Gastrocnemius medialis (tissue), 4 donors: ENCODE measurements at regions not wholly inside any gene's neighbourhood (a gene's known extent, or its start where the extent isn't known, plus 50 kb on each side); places are given as distances from the start of the nearest gene placed in this dataset.

Experiments used
- POLR2A ChIP-seq, 2 donors: fragments of 450-650 bp; IDR thresholded peaks; one replicate each; pipeline ENCODE4 v1.6.1; 2017; ENCODE audit warnings: antibody characterized with exemption in 2 of 2, mild to moderate bottlenecking in 2 of 2, moderate library complexity in 2 of 2
- TF ChIP-seq, protein P1 (sequence below), 5 experiments: fragments of 450-650 bp in 3 of 5; fragments of 200-600 bp in 2 of 5; sonication (generic) in 2 of 5; IDR thresholded peaks in 4 of 5; conservative IDR thresholded peaks in 1 of 5; 1 replicate in 4 of 5; 2 replicates in 1 of 5; pipeline ENCODE4 v1.5.1; 2016 to 2019; ENCODE audit warnings: antibody characterized with exemption in 5 of 5, mild to moderate bottlenecking in 3 of 5, moderate library complexity in 3 of 5

DNA sequence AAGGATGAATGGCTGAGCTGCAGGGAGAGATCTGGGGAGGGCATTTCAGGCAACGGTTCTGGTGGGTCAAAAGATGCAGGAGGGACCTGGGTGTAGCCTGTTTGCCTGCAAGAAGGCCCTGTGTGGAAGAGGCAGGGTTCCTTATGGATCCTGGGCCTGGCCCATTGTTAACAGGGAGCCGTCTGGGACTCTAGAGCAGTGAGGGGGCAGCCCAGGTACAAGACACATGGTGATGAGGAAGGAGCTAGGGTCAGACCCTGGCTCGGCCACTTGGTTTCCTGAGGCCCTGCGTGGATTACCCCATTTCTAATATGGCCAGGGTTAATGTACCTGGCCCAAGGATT, 124.9 kb downstream of the GLI2 start:
- TF ChIP-seq, protein P1, sequence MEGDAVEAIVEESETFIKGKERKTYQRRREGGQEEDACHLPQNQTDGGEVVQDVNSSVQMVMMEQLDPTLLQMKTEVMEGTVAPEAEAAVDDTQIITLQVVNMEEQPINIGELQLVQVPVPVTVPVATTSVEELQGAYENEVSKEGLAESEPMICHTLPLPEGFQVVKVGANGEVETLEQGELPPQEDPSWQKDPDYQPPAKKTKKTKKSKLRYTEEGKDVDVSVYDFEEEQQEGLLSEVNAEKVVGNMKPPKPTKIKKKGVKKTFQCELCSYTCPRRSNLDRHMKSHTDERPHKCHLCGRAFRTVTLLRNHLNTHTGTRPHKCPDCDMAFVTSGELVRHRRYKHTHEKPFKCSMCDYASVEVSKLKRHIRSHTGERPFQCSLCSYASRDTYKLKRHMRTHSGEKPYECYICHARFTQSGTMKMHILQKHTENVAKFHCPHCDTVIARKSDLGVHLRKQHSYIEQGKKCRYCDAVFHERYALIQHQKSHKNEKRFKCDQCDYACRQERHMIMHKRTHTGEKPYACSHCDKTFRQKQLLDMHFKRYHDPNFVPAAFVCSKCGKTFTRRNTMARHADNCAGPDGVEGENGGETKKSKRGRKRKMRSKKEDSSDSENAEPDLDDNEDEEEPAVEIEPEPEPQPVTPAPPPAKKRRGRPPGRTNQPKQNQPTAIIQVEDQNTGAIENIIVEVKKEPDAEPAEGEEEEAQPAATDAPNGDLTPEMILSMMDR (IDR thresholded peaks at IDR 0.05 in 4 of 5, conservative IDR thresholded peaks at IDR 0.05 in 1 of 5): no peak
- no peak for TF ChIP-seq POLR2A (IDR thresholded peaks at IDR 0.05)
